ENCODE measurements at regions not wholly inside any gene's neighbourhood (a gene's known extent, or its start where the extent isn't known, plus 50 kb on each side); places are given as distances from the start of the nearest gene placed in this dataset.

DNA sequence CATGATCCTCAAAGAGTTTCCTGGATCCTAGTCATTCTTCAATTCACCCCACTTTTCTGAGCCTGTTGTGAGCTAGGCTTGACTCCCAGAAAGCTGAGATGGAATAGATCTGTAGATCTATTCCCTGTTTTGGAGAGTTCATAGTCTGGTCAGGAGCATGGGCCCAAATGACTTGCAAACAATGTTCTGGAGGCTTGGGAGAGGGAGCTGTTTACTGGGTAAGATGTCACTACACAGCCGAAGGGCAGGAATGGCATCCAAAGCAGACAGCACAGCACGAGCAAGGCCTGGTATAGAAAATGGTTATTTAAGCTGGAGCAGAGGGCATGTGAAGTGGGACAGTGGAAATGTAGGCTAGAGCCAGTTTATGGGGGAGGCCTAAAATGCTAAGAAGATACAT lies 152.5 kb upstream of the ALDH1B1 start:
- TF ChIP-seq, protein P1, sequence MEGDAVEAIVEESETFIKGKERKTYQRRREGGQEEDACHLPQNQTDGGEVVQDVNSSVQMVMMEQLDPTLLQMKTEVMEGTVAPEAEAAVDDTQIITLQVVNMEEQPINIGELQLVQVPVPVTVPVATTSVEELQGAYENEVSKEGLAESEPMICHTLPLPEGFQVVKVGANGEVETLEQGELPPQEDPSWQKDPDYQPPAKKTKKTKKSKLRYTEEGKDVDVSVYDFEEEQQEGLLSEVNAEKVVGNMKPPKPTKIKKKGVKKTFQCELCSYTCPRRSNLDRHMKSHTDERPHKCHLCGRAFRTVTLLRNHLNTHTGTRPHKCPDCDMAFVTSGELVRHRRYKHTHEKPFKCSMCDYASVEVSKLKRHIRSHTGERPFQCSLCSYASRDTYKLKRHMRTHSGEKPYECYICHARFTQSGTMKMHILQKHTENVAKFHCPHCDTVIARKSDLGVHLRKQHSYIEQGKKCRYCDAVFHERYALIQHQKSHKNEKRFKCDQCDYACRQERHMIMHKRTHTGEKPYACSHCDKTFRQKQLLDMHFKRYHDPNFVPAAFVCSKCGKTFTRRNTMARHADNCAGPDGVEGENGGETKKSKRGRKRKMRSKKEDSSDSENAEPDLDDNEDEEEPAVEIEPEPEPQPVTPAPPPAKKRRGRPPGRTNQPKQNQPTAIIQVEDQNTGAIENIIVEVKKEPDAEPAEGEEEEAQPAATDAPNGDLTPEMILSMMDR (IDR thresholded peaks at IDR 0.05) = no peak
- no peak for TF ChIP-seq POLR2A (IDR thresholded peaks at IDR 0.05)
